ENCODE measurements at regions not wholly inside any gene's neighbourhood (a gene's known extent, or its start where the extent isn't known, plus 50 kb on each side); places are given as distances from the start of the nearest gene placed in this dataset.
A peak's percentile ranks its signal among the peaks of the same experiment; 100 is the strongest.
"Not testable (repeated sequence)": the region's sequence is repeated elsewhere in the genome, so short reads cannot be mapped to it uniquely, and the experiment has no call there.

GRCh38 chr15:79640206-79640605 lies 208.1 kb downstream of the MINAR1 start:
- intact Hi-C loops (cut with DNase I) = no loop called here
- no peak for DNase-seq (ENCODE audit: low spot score)

- DNase-seq (ENCODE audit: low spot score) = no peak
- intact Hi-C loops (cut with DNase I) = no loop called here
Measured at GRCh38 chr15:79641841-79642240, 209.7 kb downstream of the MINAR1 start.

GRCh38 chr15:79643393-79643792 lies 211.3 kb downstream of the MINAR1 start:
- DNase-seq (ENCODE audit: low spot score) = no peak
- intact Hi-C loops (cut with DNase I) = no loop called here

GRCh38 chr15:79644091-79644490 lies 212.0 kb downstream of the MINAR1 start:
- intact Hi-C loops (cut with DNase I) = no loop called here
- DNase-seq (ENCODE audit: low spot score) = no peak

GRCh38 chr15:79652972-79653371 lies 220.8 kb downstream of the MINAR1 start:
- intact Hi-C loops (cut with DNase I); DNase-seq (ENCODE audit: low spot score): not testable (repeated sequence)

GRCh38 chr15:79653533-79653932 lies 221.4 kb downstream of the MINAR1 start:
- intact Hi-C loops (cut with DNase I) = no loop called here
- no peak for DNase-seq (ENCODE audit: low spot score)

- intact Hi-C loops (cut with DNase I) = no loop called here
- DNase-seq (ENCODE audit: low spot score) = no peak
Measured at GRCh38 chr15:79656151-79657000, 224.2 kb downstream of the MINAR1 start.

- DNase-seq (ENCODE audit: low spot score) = no peak
- intact Hi-C loops (cut with DNase I) = no loop called here
Measured at GRCh38 chr15:79657722-79658121, 225.6 kb downstream of the MINAR1 start.

- intact Hi-C loops (cut with DNase I) = no loop called here
- no peak for DNase-seq (ENCODE audit: low spot score)
Measured at GRCh38 chr15:79659691-79660090, 227.6 kb downstream of the MINAR1 start.

GRCh38 chr15:79661411-79661810 lies 229.3 kb downstream of the MINAR1 start:
- no peak for DNase-seq (ENCODE audit: low spot score)
- intact Hi-C loops (cut with DNase I) = no loop called here

- intact Hi-C loops (cut with DNase I) = no loop called here
- DNase-seq (ENCODE audit: low spot score) = no peak
Measured at GRCh38 chr15:79673416-79674123, 223.2 kb downstream of the MTHFS start.

- no peak for DNase-seq (ENCODE audit: low spot score)
- intact Hi-C loops (cut with DNase I) = no loop called here
Measured at GRCh38 chr15:79674124-79674465, 222.7 kb downstream of the MTHFS start.

- no peak for DNase-seq (ENCODE audit: low spot score)
- intact Hi-C loops (cut with DNase I) = loop anchor here in 1 of 2 donors (5.0 kb wide), 1 partner anchor 1026 kb away; no protein-coding TSS in a partner anchor
Measured at GRCh38 chr15:79675982-79676381, 220.8 kb downstream of the MTHFS start.

- intact Hi-C loops (cut with DNase I) = loop anchor here in 1 of 2 donors (5.0 kb wide), 1 partner anchor 1026 kb away; no protein-coding TSS in a partner anchor
- DNase-seq (ENCODE audit: low spot score) = no peak
Measured at GRCh38 chr15:79676621-79677020, 220.2 kb downstream of the MTHFS start.

- intact Hi-C loops (cut with DNase I) = loop anchor here in 1 of 2 donors (5.0 kb wide), 1 partner anchor 1025 kb away; no protein-coding TSS in a partner anchor
- DNase-seq (ENCODE audit: low spot score) = no peak
Measured at GRCh38 chr15:79677241-79677640, 219.6 kb downstream of the MTHFS start.

GRCh38 chr15:79678032-79678701 lies 218.6 kb downstream of the MTHFS start:
- DNase-seq (ENCODE audit: low spot score) = no peak
- intact Hi-C loops (cut with DNase I) = loop anchor here in 1 of 2 donors (5.0 kb wide), 1 partner anchor 1024 kb away; no protein-coding TSS in a partner anchor

- intact Hi-C loops (cut with DNase I) = no loop called here
- no peak for DNase-seq (ENCODE audit: low spot score)
Measured at GRCh38 chr15:79680720-79681119, 216.1 kb downstream of the MTHFS start.

GRCh38 chr15:79682285-79682684 lies 214.5 kb downstream of the MTHFS start:
- intact Hi-C loops (cut with DNase I) = no loop called here
- peak; percentile 89 for DNase-seq (ENCODE audit: low spot score)

GRCh38 chr15:79682851-79683288 lies 213.9 kb downstream of the MTHFS start:
- DNase-seq (ENCODE audit: low spot score) = no peak
- intact Hi-C loops (cut with DNase I) = no loop called here

GRCh38 chr15:79689030-79689429 lies 207.8 kb downstream of the MTHFS start:
- DNase-seq (ENCODE audit: low spot score) = no peak
- intact Hi-C loops (cut with DNase I) = no loop called here
